ENCODE measurements at regions not wholly inside any gene's neighbourhood (a gene's known extent, or its start where the extent isn't known, plus 50 kb on each side); places are given as distances from the start of the nearest gene placed in this dataset.
A peak's percentile ranks its signal among the peaks of the same experiment; 100 is the strongest.

DNA sequence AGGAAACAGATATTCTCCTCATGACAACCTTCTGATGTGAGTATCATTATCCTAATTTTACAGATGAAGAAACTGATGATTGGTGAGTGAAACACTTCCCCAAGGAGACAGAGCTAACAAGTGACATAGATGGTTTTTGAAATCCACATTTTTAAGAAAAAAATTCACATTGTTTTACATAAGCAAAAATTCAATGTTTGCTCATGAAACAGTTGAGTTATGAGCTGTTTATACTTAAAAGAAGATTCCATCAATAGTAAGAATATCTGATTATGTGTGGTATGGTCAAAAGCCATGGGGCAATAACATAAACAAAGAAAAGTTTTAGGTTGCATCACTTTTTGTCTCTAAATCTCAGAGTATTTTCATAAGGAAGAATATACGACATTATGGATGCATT, 167.9 kb upstream of the PAPPA start:
- H3K4me3 ChIP-seq (ENCODE audit: low read length): no peak overlapping the region
- peak; percentile 88 for DNase-seq (ENCODE audit: low read depth)
- no peak for TF ChIP-seq CTCF (conservative IDR thresholded peaks at IDR 0.05; ENCODE audit: low read length)

GRCh38 chr9:115986508-115986907, 167.1 kb upstream of the PAPPA start:
- no peak overlapping the region for H3K4me3 ChIP-seq (ENCODE audit: low read length)
- DNase-seq (ENCODE audit: low read depth): peak; percentile 60
- no peak for TF ChIP-seq CTCF (conservative IDR thresholded peaks at IDR 0.05; ENCODE audit: low read length)

DNA sequence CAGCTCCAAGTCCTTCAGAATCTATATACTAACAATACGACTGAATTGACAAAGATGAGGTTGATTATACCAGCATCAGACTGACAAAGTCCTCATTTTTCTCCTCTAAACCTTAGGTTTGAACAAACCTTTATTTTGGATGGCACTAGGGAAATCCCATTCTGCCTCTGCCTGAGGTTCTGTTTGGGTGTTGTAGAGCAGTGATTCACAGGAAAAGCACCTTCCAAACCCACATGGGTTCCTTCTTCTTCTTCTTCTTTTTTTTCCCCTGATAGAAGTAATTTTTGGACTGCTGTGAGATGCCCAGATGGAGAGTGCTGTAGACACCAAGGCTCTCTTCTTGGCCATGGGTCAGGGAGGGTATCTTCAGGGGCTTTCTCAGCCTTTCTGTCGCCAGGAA, 164.9 kb upstream of the PAPPA start:
- no peak overlapping the region for H3K4me3 ChIP-seq (ENCODE audit: low read length)
- no peak for TF ChIP-seq CTCF (conservative IDR thresholded peaks at IDR 0.05; ENCODE audit: low read length)
- peak; percentile 51 for DNase-seq (ENCODE audit: low read depth)

GRCh38 chr9:115989831-115990230, 163.8 kb upstream of the PAPPA start:
- peak; percentile 42 for DNase-seq (ENCODE audit: low read depth)
- no peak for TF ChIP-seq CTCF (conservative IDR thresholded peaks at IDR 0.05; ENCODE audit: low read length)
- no peak overlapping the region for H3K4me3 ChIP-seq (ENCODE audit: low read length)

DNA sequence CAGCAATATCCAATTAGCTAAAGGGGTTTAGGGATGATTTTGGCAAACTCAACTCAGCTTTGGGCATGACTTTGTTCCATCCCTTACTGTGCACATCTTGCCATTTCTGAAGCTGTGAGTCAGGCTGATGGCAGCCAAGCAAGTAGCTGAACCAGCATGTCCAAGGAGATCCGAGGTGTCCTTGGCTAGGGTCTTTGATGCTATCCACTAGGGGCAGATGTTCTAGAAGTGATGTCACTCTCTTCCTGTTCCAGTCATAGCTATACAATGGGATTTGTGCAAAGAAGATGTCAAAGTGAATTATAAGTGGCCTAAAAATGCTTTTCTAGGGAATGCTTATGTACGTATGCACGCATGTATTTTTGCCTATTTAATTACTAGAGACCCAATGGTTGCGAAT, 160.8 kb upstream of the PAPPA start:
- DNase-seq (ENCODE audit: low read depth): peak; percentile 75
- 0 out of 2 replicates have a peak, but pooled peaks have one; percentile 18 for TF ChIP-seq CTCF (conservative IDR thresholded peaks at IDR 0.05; ENCODE audit: low read length)
- H3K4me3 ChIP-seq (ENCODE audit: low read length): no peak overlapping the region

DNA sequence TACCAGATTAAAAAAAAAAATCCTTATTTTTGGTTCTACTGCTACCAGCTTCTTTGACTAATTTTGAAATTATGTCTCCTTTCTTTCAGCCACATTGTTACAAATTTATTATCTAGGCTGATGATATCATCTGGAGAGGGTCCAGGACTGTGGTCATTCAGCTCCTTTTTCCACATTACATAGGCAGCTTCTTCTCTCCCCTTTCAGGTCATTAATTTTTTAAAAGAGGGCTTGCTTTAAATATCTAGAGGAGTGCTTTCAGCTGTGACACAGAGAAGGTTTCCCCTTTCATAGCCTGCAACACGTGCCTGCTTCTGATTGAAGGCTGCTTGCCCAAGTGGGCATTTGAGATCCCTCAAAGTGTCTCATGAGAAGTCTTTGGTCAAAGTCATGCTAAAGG, 155.7 kb upstream of the PAPPA start:
- H3K4me3 ChIP-seq (ENCODE audit: low read length): no peak overlapping the region
- TF ChIP-seq CTCF (conservative IDR thresholded peaks at IDR 0.05; ENCODE audit: low read length): no peak
- DNase-seq (ENCODE audit: low read depth): peak; percentile 90

DNA sequence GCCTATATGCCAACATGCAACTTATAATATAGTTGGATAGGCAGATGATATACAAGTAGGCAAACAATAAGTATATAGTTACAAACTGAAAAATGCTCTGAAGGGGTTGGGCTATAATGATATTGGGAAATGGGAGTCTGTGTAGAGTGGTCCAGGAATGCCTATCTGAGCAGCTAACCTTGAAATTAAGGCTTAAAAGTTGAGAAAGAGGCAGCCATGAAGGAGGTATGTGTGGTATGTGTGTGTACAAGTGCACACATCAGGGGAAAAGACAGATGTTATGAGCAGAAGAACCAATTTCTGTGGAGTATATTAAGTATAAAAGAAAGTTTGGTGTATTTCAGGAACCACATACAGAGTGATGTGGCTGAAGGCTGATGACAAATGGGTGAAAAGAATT, 154.9 kb upstream of the PAPPA start:
- no peak overlapping the region for H3K4me3 ChIP-seq (ENCODE audit: low read length)
- no peak for TF ChIP-seq CTCF (conservative IDR thresholded peaks at IDR 0.05; ENCODE audit: low read length)
- peak; percentile 87 for DNase-seq (ENCODE audit: low read depth)

All from AG10803 (cell line).